ENCODE measurements at regions not wholly inside any gene's neighbourhood (a gene's known extent, or its start where the extent isn't known, plus 50 kb on each side); places are given as distances from the start of the nearest gene placed in this dataset.

DNA sequence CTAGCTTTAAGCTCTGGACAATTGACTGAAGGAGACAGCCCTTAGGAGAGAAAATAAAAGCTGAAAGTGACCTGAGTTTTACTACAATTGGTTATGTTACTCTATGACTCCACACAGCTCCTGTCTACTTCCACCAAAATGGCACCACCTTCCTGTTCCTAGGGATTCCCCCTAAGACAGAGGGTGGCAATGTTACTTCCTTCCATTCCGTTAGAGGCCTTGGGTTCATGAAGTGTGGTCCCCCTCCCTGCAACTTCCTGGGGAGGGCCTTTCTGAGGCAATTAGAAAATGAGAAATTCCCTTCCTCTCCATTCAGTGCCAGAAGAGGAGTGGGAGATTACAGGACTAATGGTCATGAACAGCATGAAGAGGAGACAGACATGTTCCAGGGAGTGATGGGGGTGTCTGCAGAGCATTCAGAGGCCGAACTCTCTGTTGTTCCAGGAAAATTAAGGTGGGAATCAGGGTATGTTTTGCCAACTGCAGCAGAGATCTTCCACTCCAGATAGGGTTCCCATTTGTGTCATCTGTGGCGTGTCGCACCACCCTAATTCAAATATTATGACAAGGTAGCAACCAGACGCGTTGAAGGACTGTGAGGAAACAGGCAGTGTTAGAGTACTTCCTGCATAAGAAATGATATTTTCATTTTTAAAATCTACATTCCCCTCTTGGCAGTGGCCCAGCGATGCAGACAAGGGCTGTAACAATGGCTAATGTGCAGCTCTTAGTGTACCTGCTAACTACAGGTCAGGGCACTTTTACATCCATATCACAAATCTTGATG, 53.1 kb upstream of the TRIM67 start:
- no peak for DNase-seq

DNA sequence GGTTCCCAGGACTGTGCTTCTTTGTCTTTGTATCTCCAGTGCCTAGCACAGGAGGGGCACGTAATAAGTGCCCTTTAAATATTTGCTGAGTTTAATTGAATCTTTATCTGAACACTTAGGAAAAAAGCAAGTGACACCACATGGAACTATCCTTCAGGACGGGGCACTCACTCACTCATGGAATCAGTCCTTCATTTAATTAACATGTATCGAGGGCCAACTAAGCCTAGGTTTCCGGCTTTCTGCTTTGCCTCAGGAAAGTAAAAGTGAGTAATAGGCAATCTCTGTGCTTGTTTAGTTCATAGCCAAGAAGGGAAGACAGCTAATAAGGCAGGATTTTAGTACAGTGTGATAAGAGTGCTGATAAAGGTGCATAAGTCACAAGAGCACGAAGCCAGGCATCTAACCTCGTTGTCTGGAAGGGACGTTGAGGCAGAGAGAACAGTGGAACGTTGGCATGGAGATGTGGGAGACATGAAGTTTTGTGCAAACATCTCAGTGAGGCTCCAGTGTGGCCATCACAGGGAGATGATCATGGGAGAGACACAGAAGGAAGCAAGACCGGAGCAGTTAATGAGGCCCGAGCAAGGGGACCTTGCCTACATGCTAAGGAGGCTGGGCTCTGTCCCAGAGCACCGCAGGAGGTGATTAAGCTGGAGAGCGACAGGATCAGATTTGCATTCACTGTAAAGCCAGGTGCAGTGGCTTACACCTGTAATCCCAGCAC, 54.1 kb upstream of the TRIM67 start:
- DNase-seq, result no peak

DNA sequence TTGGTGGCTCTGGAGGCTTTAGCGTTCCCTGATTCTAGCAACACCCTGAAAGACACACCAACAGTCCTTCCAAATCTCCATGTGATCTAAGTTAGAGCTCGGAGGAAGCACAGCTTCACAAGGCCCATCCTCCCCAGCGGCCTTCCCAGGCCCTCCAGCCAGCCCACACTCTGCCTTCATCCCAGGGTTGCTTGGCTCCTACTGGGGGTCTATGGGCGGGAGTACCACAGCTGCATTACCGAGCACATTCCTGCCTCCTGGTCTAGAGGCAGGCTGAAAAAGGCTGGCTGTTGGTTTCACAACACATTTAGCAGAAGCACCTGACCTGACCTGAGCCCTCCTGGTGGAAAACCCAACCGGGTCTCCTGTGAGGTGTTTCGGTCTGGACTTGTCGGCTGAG, 54.7 kb upstream of the TRIM67 start:
- no peak for DNase-seq

DNA sequence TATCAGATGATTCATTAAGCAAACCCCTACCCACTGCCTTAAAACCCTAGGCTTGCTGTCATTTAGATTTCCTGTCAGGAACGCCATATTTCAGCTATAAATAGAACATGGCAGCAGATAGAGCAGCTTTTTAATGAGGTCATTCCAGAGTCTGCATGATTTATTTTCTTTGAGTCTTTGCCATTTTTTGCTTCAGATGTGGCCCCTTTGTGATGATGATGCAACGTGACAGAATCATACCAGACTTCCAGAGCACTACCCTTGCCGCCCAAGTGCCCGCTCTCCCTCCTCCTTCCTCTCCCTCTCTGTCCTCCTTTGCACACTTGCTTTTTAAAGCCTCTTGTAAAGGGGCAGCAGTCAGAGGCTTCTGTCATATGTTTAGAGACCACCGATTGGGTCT, 55.5 kb upstream of the TRIM67 start:
- DNase-seq, result no peak

DNA sequence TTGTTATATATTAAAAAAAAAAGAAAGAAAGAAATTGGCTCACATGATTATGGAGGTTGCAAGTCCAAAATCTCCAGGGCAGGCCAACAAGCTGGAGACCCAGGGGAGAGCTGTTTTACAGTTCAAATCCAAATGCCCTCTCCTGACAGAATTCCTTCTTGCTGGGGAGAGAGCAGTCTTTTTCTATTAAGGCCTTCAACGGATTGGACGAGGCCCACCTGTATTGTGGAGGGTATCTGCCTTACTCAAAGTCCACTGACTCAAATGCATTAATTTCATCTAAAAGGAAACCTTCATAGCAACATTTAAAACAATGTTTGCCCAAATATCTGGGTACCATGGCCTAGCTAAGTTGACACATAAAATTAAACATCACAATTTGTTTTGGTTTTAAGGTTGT, 56.9 kb upstream of the TRIM67 start:
- DNase-seq, result no peak

DNA sequence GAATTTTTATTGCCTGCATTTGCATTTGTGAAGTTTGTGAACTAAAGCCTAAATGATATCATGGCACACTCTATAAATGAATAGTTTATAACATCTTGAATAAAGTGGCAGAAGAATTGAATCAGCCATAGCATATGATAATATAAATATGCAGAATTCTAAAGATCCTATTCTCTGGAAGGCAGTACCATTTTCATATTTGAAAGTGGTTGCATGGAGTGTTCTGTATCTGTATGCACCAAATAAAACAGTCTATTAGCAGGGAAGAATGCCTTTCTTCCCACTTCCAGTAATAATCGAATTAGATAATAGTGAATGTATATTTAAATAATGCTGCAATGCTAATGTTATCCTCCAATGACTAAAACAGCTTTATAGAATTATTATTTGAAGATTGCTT, 57.9 kb upstream of the TRIM67 start:
- no peak for DNase-seq

DNA sequence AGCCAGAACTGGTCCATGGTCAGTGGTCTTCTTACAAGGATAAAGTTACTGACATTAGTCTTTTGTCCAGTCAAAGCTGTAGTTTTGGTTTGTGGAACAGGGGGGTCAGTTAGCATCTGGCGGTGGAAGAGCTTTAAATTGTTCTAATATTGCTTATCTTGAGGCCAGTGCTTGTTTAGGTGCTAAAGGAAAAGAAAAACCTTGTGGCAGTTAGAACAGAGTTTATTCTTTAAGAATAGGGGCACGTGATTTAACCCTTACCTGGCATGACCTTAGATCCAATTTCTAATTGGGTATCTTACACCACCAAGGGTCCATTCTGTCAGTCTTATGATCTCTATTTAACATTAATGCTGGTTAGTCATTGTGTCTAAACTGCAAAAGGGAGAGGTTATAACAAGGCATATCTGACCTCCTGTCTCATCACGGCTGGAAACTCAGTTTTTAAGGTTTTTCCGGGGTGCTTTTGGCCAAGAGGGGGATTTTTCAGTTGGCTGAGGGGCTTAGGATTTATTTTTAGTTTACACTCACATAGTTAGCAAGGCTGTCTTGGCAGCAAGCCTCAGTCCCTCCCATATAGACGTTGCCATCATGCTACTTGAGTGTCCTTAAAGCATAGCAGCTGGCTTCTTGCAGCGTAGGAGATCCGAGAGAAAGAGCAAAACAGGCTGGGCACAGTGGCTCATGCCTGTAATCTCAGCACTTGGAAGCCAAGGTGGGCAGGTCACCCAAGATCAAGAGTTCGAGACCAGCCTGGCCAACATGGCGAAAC, 60.1 kb upstream of the FAM89A start:
- DNase-seq, result no peak

DNA sequence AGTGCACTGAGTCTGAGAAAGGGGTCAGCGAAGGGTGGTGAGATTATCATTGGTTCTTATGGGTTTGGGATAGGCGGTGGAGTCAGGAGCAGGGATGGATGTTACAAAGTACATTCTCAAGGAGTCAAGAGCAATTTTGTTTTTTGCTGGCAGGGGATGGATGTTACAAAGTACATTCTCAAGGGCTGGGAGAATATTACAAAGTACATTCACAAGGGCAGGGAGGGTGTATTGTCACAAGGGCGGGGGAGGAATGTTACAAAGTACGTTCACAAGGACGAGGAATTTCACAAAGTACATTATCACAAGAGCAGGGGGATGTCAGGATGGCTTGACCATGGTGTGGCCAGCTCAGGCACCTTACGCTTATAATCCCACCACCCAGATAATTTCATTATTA, 59.3 kb upstream of the FAM89A start:
- DNase-seq, result no peak

DNA sequence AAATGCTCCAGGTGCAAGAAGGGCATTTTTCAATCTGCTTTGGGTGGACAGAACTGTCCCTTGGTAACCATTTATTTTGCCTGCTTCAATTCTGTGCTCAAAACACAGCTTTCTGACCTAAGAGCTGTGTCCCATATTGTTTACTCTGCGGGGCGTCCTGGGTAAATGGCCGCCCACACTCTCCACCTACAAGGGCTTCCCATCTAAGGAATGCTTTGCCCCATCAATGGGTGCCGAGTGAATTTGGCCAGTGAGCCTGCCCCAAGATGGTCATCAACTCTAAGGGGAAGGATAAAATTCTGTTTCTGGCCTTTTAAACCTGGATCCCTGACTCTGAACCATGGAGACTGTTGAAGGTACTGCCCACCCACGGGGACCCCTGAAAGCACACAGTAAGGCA, 55.5 kb upstream of the FAM89A start:
- DNase-seq, result no peak

DNA sequence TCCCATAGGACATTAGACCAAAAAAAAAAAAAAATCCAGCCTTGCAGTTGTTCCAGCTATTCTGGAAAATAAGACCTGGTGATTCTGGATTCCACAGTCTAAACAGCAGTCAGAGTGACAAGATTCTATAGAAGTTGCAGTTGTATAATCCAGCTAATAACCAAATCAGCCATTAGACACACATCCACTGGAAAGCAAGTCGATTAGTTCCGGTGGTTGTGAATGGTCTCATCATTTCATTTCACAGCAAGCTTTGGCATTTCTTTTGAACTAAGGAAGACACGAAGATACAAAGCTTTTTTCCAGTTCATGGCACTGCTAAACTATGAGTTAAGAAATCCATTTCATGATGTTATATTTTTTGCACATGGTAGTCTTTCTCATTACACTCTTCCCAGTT, 54.4 kb upstream of the FAM89A start:
- no peak for DNase-seq

DNA sequence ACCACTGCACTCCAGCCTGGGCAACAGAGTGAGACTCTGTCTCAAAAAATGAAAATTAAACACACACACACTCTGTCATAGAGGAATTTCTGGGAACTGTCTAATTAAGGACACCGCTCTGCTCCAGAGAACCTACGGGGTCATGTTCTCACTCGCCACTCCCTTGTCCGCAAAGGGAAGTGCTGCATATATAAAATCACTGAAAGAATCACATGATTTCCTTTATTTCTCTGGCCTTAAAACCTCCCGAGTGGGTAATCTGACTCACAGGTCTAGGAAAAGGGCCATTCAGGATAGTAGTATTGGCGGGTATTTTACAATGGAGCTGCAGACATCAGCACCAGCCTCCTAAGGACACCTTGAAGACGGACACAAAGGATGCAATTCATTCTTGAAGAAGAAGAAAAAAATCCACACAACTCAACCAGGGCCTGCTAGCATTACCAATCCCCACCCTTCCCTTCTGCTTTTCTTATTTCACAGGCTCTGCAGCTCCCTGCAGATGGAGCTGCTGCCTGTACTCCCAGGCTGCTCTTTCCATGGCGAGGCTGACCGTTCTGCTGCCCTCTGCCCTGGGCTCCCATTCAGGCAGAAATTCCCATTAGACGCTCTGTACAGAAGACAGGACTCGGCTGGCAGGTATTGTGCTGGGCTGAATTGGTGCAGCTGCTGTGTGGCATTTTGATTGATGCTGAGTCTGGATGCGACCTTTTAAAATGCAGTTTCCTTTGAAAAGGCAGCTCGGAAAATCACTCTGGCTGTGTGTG, 53.3 kb upstream of the FAM89A start:
- DNase-seq, result no peak

DNA sequence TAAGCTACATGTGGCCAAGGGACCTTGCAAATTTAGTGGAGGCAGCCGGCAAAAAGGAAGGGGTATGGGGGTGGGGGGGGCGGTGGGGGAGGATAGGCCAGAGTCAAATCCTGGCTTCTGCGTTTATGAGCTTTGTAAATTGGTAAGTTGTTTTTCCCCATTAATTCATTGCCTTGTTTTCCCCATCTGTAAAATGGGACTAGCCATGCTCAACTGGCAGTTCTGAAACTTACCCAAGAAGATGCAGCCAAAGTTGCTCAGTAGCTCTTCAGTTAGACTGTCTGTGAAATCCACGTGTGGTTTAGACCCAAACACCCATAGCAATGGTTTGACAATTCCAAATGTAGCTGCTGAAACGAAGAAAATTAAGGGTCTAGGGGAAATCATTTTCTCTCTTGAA, 52.3 kb upstream of the FAM89A start:
- DNase-seq, result no peak

DNA sequence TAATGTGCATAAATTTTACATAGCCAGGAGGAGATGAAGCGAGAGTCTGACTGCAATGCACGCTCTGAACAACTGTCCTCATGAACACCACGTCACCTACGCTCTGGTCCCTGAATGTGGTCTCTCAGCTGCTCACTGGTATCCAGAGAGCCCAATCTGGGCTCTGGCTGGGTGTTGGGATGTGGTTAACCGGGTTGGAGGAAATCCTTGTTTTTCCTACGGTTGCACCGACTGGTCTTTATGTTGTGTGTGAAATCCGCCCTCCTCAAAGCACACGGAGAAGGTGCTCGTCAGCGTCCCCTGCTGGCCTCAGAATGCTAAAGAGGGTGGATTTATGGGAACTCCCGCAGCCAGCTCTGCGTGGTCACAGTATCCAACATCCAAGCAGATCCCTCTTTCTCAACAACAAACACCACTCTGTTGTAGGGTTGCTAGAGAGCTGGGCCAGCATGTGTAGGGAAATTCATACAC, 51.8 kb upstream of the FAM89A start:
- DNase-seq, result peak; percentile 32 to 36

DNA sequence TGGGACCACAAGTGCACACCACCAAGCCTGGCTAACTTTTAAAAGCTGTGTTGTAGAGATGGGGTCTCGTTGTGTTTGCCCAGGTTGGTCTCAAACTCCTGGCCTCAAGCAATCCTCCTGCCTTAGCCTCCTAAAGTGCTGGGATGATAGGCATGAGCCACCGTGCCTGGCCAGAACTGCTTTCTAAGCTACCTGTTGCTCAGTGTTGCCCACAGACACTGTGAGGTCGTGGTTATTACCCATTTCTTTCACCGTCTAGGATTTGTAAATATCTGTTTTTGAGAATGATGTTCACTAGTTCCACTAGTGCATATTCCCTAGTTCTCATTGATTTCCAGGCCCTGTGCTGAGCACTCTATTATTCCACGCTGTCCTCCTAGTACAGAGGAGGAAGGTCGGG, 51.4 kb upstream of the FAM89A start:
- DNase-seq, result no peak

Measured in stimulated activated CD4-positive, alpha-beta T cell treated with anti-CD3 and anti-CD28 coated beads, Interleukin-2, amount 100 ng/mL, for 48 hours (primary cell).